ENCODE measurements at regions not wholly inside any gene's neighbourhood (a gene's known extent, or its start where the extent isn't known, plus 50 kb on each side); places are given as distances from the start of the nearest gene placed in this dataset.

DNA sequence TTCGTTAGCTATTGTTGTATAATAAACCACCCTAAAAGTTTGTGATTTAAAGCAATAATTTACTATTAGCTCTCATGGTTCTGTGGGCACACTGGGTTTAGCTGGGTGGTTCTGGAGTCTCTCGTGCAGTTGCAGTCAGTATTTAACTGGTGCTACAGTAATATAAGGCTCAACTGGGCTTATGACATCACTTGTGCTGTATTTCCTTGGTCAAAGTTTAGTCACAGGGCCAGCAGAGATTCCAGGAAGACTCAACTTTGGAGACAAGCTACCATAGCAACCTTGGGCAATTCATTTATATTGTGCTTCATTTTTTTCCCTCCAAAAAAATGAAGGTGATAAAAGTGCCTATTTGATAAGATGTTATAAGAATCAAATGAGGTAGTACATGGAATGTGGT is 204.2 kb upstream of the GUCY1A2 start:
- FAIRE-seq (no peak), DNase-seq (ENCODE audit: insufficient read length, low spot score) (no peak)
- TF ChIP-seq, protein P1, sequence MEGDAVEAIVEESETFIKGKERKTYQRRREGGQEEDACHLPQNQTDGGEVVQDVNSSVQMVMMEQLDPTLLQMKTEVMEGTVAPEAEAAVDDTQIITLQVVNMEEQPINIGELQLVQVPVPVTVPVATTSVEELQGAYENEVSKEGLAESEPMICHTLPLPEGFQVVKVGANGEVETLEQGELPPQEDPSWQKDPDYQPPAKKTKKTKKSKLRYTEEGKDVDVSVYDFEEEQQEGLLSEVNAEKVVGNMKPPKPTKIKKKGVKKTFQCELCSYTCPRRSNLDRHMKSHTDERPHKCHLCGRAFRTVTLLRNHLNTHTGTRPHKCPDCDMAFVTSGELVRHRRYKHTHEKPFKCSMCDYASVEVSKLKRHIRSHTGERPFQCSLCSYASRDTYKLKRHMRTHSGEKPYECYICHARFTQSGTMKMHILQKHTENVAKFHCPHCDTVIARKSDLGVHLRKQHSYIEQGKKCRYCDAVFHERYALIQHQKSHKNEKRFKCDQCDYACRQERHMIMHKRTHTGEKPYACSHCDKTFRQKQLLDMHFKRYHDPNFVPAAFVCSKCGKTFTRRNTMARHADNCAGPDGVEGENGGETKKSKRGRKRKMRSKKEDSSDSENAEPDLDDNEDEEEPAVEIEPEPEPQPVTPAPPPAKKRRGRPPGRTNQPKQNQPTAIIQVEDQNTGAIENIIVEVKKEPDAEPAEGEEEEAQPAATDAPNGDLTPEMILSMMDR (IDR thresholded peaks at IDR 0.05; ENCODE audit: insufficient read depth, missing control alignments): no peak

DNA sequence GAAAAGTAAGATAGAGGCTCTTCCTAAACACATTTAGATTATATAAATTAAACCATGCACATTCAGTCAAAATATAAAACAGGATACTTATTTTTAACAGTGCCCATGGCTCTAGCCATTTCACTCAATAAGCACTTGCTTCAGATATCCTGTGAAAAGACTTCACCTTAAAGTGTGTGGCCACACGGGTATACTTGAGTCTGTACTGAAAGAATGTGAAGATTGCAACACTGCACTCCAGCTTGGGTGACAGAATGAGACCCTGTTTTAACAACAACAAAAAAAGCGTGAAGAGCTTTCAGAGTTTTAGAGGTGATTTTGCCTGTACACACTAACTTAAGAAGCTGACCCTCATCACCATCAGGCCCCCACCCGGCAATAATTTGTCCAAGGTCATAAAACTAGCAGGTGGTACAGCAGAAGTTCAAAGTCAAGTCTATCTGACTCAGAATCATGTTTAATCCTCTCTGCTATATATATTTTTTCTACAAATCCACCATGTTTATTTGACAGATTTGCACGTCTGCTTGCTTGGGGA is 203.5 kb upstream of the GUCY1A2 start:
- no peak for DNase-seq (ENCODE audit: insufficient read length, low spot score)
- TF ChIP-seq, protein P1 (IDR thresholded peaks at IDR 0.05; ENCODE audit: insufficient read depth, missing control alignments): no peak
- no peak for FAIRE-seq

DNA sequence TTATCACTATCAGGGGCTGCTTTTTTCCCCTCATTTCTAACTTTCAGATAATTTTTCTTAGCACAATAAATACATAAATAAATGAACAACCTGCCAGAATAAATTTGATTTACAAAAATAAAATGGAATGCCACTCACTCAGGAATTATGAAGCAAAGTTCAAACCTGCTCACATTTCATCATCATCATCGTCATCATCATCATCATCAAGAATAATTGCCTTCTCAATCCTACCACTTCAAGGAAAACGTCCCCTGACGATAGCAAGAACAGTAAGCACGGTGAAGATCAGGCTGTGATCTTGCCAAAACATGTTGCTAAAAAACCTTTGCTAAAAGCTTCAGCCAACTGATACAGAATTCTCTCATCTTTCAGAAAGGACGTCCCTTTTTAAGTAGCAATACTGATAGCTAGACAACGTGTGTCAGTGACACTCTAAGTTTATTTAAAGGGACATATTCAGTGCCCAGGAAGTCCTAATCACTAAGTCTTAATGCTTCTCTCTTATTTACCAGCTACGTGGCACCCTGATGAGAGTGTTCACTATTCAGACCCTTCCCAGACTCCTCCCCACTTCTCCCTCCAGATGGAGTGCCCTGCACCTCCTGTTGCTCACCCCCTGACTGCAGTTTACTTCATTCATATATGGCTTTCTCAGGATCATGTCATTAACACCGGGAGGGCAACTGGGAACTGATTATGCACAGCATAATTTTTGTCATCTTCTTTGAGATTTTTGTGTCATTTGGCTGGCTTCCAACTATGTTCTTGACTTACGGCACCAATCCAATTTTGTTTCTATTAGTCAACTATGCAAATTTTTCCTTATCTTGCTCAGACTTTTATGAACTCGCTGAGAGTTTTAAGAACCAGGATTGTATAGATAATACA is 200.1 kb upstream of the GUCY1A2 start:
- TF ChIP-seq, protein P1 (IDR thresholded peaks at IDR 0.05; ENCODE audit: insufficient read depth, missing control alignments): no peak
- DNase-seq (ENCODE audit: insufficient read length, low spot score): no peak
- no peak for FAIRE-seq

DNA sequence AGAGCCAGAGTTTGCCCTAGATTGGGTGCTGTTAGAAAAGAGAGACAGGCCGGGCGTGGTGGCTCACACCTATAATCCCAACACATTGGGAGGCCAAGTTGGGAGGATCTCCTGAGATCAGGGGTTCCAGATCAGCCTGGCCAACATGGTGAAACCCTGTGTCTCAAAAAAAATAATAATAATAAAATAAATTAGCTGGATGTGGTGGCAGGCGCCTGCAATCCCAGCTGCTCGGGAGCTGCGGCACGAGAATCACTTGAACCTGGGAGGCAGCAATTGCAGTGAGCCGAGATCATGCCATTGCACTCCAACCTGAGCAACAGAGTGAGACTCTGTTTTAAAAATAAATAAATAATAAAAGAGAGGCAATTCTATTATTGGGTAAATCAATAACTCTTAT is 199.2 kb upstream of the GUCY1A2 start:
- TF ChIP-seq, protein P1 (IDR thresholded peaks at IDR 0.05; ENCODE audit: insufficient read depth, missing control alignments): no peak
- DNase-seq (ENCODE audit: insufficient read length, low spot score) (no peak), FAIRE-seq (no peak)

DNA sequence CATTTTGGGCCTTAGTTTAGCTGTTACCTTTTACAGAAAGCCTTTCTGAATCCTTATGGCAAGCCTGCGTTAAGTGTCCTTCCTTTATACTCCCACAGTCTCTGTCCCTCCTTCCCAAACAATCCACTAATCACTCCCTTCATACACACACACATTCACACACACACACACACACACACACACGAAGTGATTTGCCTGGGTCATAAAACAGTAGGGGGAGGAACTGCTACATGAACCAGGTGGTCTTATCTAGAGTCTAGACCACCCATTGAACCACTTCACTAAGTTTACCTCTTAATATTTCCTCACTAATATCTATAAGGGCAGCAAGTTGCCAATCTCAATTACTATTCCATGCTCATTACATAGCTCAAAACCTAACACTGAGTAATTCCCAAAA is 196.7 kb upstream of the GUCY1A2 start:
- TF ChIP-seq, protein P1 (IDR thresholded peaks at IDR 0.05; ENCODE audit: insufficient read depth, missing control alignments): no peak
- DNase-seq (ENCODE audit: insufficient read length, low spot score) (no peak), FAIRE-seq (no peak)

DNA sequence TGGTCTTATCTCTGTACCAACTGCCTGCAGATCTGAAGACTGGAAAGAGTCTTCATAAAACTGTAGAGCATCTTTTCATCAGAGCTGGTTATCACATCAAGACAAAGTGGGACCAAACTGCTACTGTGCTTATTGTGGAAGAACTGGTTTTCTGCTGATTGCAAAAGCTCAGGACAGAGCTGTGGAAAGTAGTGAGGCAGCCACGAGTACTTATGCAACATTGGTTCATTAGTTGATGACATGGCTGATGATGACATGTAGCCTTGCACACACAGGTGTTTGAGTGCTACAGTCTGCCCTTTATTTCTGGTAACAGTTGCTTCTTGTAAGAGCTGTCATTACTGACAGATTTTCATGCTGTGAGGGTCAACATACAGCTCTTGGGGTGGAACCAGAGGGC is 185.4 kb upstream of the GUCY1A2 start:
- no peak for DNase-seq (ENCODE audit: insufficient read length, low spot score)
- TF ChIP-seq, protein P1 (IDR thresholded peaks at IDR 0.05; ENCODE audit: insufficient read depth, missing control alignments): no peak
- FAIRE-seq: no peak

DNA sequence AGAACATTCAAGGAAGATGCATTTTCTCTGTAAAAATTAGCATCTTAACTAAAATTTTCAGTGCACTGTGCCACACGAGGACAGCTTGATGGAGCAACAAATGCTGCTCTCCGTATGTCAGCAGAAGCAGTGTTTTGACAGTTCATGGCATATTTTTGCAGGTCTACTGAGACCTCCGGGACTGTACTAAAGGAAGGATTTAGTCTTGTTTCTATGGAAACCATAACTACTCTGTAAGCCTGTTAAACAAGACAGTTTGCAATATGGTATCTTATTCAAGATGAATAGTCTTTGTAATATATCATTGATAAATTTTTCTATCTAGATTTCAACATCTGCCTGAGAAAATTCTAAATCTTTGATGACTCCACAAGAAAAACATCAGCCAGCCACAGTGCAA is 184.0 kb upstream of the GUCY1A2 start:
- DNase-seq (ENCODE audit: insufficient read length, low spot score) (no peak), FAIRE-seq (no peak)
- TF ChIP-seq, protein P1 (IDR thresholded peaks at IDR 0.05; ENCODE audit: insufficient read depth, missing control alignments): no peak

All from D721Med (cell line).